GM23338 (cell line): ENCODE measurements at regions not wholly inside any gene's neighbourhood (a gene's known extent, or its start where the extent isn't known, plus 50 kb on each side); places are given as distances from the start of the nearest gene placed in this dataset.

ENCODE experiments used
- ATAC-seq: fragments of 200-7000 bp; cut with Tn5 transposase; 3 replicates; pipeline ENCODE4 v1.9.1; 2020
- DNase-seq: peaks from one replicate; pipeline ENCODE4 v3.0.0-alpha.2; 2015; ENCODE audit warnings: low spot score
- H2AFZ ChIP-seq: fragments of 200-600 bp; sonication (generic); 2 replicates; pipeline ENCODE4 v1.8.0; 2016; ENCODE audit warnings: antibody characterized with exemption, mild to moderate bottlenecking, moderate library complexity
- H3F3A ChIP-seq: fragments of 200-600 bp; sonication (generic); replicated peaks from 2 replicates; pipeline ENCODE4 v1.8.0; 2017; ENCODE audit warnings: antibody characterized with exemption, mixed run types, low read depth
- H3K27ac ChIP-seq: fragments of 200-600 bp; sonication (generic); 2 replicates; pipeline ENCODE4 v1.6.1; 2016; ENCODE audit warnings: low read depth
- H3K27me3 ChIP-seq: fragments of 200-600 bp; sonication (generic); 2 replicates; pipeline ENCODE4 v1.8.0; 2016; ENCODE audit warnings: mild to moderate bottlenecking, mixed run types, moderate library complexity; ENCODE audit not compliant: insufficient read depth
- H3K36me3 ChIP-seq: fragments of 200-600 bp; sonication (generic); 2 replicates; pipeline ENCODE4 v1.8.0; 2016; ENCODE audit warnings: mild to moderate bottlenecking; ENCODE audit not compliant: insufficient read depth
- H3K4me1 ChIP-seq: fragments of 200-600 bp; sonication (generic); 2 replicates; pipeline ENCODE4 v1.8.0; 2016; ENCODE audit warnings: mild to moderate bottlenecking, moderate library complexity; ENCODE audit not compliant: insufficient read depth
- H3K4me2 ChIP-seq: fragments of 200-600 bp; sonication (generic); 2 replicates; pipeline ENCODE4 v1.7.1; 2017; ENCODE audit warnings: mixed run types
- H3K4me3 ChIP-seq: fragments of 200-600 bp; sonication (generic); 2 replicates; pipeline ENCODE4 v1.6.1; 2016; ENCODE audit warnings: mixed run types
- H3K79me2 ChIP-seq: fragments of 200-600 bp; sonication (generic); replicated peaks from 2 replicates; pipeline ENCODE4 v1.8.0; 2017; ENCODE audit warnings: mild to moderate bottlenecking; ENCODE audit not compliant: insufficient read depth
- H3K9me2 ChIP-seq: fragments of 200-600 bp; sonication (generic); 2 replicates; pipeline ENCODE4 v1.8.0; 2017; ENCODE audit not compliant: insufficient read depth
- H4K20me1 ChIP-seq: fragments of 200-600 bp; sonication (generic); replicated peaks from 2 replicates; pipeline ENCODE4 v1.8.0; 2017; ENCODE audit warnings: mild to moderate bottlenecking; ENCODE audit not compliant: insufficient read depth
- H3K27ac Mint-ChIP-seq: 2 replicates; pipeline ENCODE4 v1.8.0; 2020; ENCODE audit warnings: inconsistent platforms, mild to moderate bottlenecking, moderate library complexity, mixed read lengths
- H3K27me3 Mint-ChIP-seq: 3 replicates; pipeline ENCODE4 v1.8.0; 2022; ENCODE audit warnings: low read depth, mild to moderate bottlenecking, moderate library complexity, mixed read lengths, inconsistent platforms; ENCODE audit not compliant: insufficient read depth, poor library complexity
- H3K36me3 Mint-ChIP-seq: 3 replicates; pipeline ENCODE4 v1.8.0; 2021; ENCODE audit warnings: low read depth, mild to moderate bottlenecking, inconsistent platforms, moderate library complexity, mixed read lengths
- H3K4me1 Mint-ChIP-seq: 3 replicates; pipeline ENCODE4 v1.8.0; 2020; ENCODE audit warnings: mild to moderate bottlenecking, inconsistent platforms, mixed read lengths
- H3K4me3 Mint-ChIP-seq: 3 replicates; pipeline ENCODE4 v1.8.0; 2021; ENCODE audit warnings: moderate library complexity, mild to moderate bottlenecking, inconsistent platforms, mixed read lengths
- H3K9me3 Mint-ChIP-seq: 3 replicates; pipeline ENCODE4 v1.8.0; 2020; ENCODE audit warnings: moderate library complexity, mild to moderate bottlenecking, inconsistent platforms, mixed read lengths
- CREB1 ChIP-seq: fragments of 250-450 bp; sonication (Bioruptor Pico); IDR thresholded peaks from 2 replicates; pipeline ENCODE4 v1.5.0; 2020; ENCODE audit warnings: low read depth, mild to moderate bottlenecking, moderate library complexity
- EZH2 ChIP-seq: fragments of 200-600 bp; sonication (generic); IDR thresholded peaks from one replicate; pipeline ENCODE4 v1.8.0; 2017; ENCODE audit warnings: antibody characterized with exemption, mild to moderate bottlenecking, low read depth; ENCODE audit not compliant: unreplicated experiment
- EZH2phosphoT487 ChIP-seq: fragments of 200-600 bp; sonication (generic); IDR thresholded peaks from one replicate; pipeline ENCODE4 v1.8.1; 2018; ENCODE audit warnings: antibody characterized with exemption; ENCODE audit not compliant: unreplicated experiment
- JUNB ChIP-seq: IDR thresholded peaks from one replicate; pipeline ENCODE4 v1.6.1; 2016; ENCODE audit warnings: antibody characterized with exemption; ENCODE audit not compliant: unreplicated experiment
- NANOG ChIP-seq: IDR thresholded peaks from 2 replicates; pipeline ENCODE4 v1.6.1; 2016; ENCODE audit warnings: antibody characterized with exemption, borderline replicate concordance
- POLR2AphosphoS5 ChIP-seq: IDR thresholded peaks from 2 replicates; pipeline ENCODE4 v1.6.1; 2016; ENCODE audit warnings: antibody characterized with exemption, low read depth
- STAT1 ChIP-seq: IDR thresholded peaks from one replicate; pipeline ENCODE4 v1.6.1; 2016; ENCODE audit warnings: antibody characterized with exemption; ENCODE audit not compliant: unreplicated experiment
- ZNF114 ChIP-seq: fragments of 250-450 bp; sonication (Bioruptor Pico); IDR thresholded peaks from 2 replicates; pipeline ENCODE4 v1.5.0; 2020; ENCODE audit warnings: mild to moderate bottlenecking, moderate library complexity
- ZNF331 ChIP-seq: fragments of 250-450 bp; sonication (Bioruptor Pico); IDR thresholded peaks from 2 replicates; pipeline ENCODE4 v1.5.0; 2020; ENCODE audit warnings: low read depth, mild to moderate bottlenecking, moderate library complexity
- TF ChIP-seq, protein P1 (sequence below): fragments of 250-450 bp; sonication (Bioruptor Pico); IDR thresholded peaks from 2 replicates; pipeline ENCODE4 v1.5.0; 2020; ENCODE audit warnings: mild to moderate bottlenecking, moderate library complexity
- TF ChIP-seq, protein P2 (sequence below), 2 experiments: fragments of 200-600 bp in 1 of 2; sonication (generic) in 1 of 2; conservative IDR thresholded peaks; 2 replicates each; pipeline versions ENCODE4 v1.5.1 to v1.6.1; 2016 to 2017; ENCODE audit warnings: antibody characterized with exemption in 2 of 2, low read depth in 2 of 2, mild to moderate bottlenecking in 2 of 2, moderate library complexity in 1 of 2
- TF ChIP-seq, protein P3 (sequence below): IDR thresholded peaks from 2 replicates; pipeline ENCODE4 v1.6.1; 2016; ENCODE audit warnings: antibody characterized with exemption
- TF ChIP-seq, protein P4 (sequence below): IDR thresholded peaks from one replicate; pipeline ENCODE4 v1.6.1; 2018; ENCODE audit warnings: antibody characterized with exemption; ENCODE audit not compliant: unreplicated experiment

DNA sequence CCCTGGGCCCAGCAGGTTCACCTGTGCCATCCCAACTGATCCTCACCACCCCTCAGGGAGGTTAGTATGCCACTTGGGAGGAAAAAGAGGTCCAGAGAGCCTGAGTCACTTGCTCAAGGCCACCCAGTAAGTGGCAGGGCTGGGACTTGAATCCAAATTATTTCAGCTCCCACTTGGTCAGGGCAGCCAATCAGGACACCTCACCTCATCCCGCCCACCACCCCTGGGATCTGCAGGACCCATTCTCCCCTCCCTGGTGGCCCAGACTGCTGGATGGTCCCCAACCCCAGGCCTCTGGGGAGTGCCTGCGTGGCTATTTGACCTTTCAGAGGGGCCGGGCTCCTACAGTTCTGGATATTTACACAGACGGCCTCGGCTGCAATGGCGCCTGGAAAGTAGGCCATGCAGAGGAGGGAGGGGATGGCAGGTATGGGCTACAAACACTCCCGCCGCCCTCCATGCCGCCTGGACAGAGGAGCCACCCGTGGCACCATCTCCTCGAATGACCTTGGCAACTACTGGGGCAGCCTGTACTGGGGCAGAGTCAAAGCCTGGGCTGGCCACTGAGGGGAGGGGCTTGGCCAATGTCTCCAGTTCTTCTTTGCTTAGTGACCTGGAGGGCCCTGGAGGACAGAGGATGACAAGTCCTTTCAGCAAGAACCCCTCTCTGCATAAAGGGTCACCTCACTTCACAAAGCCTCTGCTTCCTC is 153.6 kb upstream of the LINGO1 start:
- Histone ChIP-seq H3K36me3 (no peaks in the 10 kb centered on the region), H3K4me3 (no peak overlapping the region), H3K27me3 (no peaks in the 10 kb centered on the region), H4K20me1 (no peaks in the 10 kb centered on the region), H3K79me2 (no peaks in the 10 kb centered on the region), H3F3A (no peaks in the 10 kb centered on the region), H3K4me1 (peaks cover 5% of the 10 kb centered on the region), H3K27ac (no peak overlapping the region), H2AFZ (no peak overlapping the region), H3K4me2 (no peak overlapping the region), H3K9me2 (no peaks in the 10 kb centered on the region)
- no peak overlapping the region for H3K4me3 Mint-ChIP-seq
- peaks cover 4% of the 10 kb centered on the region for H3K27me3 Mint-ChIP-seq
- DNase-seq, result no peak
- no peak for TF ChIP-seq CREB1 (CRISPR knock-in tag)
- TF ChIP-seq, protein P1, sequence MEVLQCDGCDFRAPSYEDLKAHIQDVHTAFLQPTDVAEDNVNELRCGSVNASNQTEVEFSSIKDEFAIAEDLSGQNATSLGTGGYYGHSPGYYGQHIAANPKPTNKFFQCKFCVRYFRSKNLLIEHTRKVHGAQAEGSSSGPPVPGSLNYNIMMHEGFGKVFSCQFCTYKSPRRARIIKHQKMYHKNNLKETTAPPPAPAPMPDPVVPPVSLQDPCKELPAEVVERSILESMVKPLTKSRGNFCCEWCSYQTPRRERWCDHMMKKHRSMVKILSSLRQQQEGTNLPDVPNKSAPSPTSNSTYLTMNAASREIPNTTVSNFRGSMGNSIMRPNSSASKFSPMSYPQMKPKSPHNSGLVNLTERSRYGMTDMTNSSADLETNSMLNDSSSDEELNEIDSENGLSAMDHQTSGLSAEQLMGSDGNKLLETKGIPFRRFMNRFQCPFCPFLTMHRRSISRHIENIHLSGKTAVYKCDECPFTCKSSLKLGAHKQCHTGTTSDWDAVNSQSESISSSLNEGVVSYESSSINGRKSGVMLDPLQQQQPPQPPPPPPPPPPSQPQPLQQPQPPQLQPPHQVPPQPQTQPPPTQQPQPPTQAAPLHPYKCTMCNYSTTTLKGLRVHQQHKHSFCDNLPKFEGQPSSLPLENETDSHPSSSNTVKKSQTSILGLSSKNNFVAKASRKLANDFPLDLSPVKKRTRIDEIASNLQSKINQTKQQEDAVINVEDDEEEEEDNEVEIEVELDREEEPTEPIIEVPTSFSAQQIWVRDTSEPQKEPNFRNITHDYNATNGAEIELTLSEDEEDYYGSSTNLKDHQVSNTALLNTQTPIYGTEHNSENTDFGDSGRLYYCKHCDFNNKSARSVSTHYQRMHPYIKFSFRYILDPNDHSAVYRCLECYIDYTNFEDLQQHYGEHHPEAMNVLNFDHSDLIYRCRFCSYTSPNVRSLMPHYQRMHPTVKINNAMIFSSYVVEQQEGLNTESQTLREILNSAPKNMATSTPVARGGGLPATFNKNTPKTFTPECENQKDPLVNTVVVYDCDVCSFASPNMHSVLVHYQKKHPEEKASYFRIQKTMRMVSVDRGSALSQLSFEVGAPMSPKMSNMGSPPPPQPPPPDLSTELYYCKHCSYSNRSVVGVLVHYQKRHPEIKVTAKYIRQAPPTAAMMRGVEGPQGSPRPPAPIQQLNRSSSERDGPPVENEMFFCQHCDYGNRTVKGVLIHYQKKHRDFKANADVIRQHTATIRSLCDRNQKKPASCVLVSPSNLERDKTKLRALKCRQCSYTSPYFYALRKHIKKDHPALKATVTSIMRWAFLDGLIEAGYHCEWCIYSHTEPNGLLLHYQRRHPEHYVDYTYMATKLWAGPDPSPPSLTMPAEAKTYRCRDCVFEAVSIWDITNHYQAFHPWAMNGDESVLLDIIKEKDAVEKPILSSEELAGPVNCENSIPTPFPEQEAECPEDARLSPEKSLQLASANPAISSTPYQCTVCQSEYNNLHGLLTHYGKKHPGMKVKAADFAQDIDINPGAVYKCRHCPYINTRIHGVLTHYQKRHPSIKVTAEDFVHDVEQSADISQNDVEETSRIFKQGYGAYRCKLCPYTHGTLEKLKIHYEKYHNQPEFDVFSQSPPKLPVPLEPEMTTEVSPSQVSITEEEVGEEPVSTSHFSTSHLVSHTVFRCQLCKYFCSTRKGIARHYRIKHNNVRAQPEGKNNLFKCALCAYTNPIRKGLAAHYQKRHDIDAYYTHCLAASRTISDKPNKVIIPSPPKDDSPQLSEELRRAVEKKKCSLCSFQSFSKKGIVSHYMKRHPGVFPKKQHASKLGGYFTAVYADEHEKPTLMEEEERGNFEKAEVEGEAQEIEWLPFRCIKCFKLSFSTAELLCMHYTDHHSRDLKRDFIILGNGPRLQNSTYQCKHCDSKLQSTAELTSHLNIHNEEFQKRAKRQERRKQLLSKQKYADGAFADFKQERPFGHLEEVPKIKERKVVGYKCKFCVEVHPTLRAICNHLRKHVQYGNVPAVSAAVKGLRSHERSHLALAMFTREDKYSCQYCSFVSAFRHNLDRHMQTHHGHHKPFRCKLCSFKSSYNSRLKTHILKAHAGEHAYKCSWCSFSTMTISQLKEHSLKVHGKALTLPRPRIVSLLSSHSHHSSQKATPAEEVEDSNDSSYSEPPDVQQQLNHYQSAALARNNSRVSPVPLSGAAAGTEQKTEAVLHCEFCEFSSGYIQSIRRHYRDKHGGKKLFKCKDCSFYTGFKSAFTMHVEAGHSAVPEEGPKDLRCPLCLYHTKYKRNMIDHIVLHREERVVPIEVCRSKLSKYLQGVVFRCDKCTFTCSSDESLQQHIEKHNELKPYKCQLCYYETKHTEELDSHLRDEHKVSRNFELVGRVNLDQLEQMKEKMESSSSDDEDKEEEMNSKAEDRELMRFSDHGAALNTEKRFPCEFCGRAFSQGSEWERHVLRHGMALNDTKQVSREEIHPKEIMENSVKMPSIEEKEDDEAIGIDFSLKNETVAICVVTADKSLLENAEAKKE (CRISPR knock-in tag), result no peak
- TF ChIP-seq ZNF114, result no peak
- TF ChIP-seq ZNF331 (CRISPR knock-in tag), result no peak
- no peak for TF ChIP-seq EZH2phosphoT487
- TF ChIP-seq, protein P2, sequence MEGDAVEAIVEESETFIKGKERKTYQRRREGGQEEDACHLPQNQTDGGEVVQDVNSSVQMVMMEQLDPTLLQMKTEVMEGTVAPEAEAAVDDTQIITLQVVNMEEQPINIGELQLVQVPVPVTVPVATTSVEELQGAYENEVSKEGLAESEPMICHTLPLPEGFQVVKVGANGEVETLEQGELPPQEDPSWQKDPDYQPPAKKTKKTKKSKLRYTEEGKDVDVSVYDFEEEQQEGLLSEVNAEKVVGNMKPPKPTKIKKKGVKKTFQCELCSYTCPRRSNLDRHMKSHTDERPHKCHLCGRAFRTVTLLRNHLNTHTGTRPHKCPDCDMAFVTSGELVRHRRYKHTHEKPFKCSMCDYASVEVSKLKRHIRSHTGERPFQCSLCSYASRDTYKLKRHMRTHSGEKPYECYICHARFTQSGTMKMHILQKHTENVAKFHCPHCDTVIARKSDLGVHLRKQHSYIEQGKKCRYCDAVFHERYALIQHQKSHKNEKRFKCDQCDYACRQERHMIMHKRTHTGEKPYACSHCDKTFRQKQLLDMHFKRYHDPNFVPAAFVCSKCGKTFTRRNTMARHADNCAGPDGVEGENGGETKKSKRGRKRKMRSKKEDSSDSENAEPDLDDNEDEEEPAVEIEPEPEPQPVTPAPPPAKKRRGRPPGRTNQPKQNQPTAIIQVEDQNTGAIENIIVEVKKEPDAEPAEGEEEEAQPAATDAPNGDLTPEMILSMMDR (conservative IDR thresholded peaks at IDR 0.05; ENCODE audit: low read depth in 2 of 2), result no peak
- TF ChIP-seq, protein P3, sequence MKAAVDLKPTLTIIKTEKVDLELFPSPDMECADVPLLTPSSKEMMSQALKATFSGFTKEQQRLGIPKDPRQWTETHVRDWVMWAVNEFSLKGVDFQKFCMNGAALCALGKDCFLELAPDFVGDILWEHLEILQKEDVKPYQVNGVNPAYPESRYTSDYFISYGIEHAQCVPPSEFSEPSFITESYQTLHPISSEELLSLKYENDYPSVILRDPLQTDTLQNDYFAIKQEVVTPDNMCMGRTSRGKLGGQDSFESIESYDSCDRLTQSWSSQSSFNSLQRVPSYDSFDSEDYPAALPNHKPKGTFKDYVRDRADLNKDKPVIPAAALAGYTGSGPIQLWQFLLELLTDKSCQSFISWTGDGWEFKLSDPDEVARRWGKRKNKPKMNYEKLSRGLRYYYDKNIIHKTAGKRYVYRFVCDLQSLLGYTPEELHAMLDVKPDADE, result no peak
- TF ChIP-seq NANOG, result no peak
- TF ChIP-seq JUNB, result no peak
- TF ChIP-seq EZH2, result no peak
- TF ChIP-seq STAT1, result no peak
- TF ChIP-seq, protein P4, sequence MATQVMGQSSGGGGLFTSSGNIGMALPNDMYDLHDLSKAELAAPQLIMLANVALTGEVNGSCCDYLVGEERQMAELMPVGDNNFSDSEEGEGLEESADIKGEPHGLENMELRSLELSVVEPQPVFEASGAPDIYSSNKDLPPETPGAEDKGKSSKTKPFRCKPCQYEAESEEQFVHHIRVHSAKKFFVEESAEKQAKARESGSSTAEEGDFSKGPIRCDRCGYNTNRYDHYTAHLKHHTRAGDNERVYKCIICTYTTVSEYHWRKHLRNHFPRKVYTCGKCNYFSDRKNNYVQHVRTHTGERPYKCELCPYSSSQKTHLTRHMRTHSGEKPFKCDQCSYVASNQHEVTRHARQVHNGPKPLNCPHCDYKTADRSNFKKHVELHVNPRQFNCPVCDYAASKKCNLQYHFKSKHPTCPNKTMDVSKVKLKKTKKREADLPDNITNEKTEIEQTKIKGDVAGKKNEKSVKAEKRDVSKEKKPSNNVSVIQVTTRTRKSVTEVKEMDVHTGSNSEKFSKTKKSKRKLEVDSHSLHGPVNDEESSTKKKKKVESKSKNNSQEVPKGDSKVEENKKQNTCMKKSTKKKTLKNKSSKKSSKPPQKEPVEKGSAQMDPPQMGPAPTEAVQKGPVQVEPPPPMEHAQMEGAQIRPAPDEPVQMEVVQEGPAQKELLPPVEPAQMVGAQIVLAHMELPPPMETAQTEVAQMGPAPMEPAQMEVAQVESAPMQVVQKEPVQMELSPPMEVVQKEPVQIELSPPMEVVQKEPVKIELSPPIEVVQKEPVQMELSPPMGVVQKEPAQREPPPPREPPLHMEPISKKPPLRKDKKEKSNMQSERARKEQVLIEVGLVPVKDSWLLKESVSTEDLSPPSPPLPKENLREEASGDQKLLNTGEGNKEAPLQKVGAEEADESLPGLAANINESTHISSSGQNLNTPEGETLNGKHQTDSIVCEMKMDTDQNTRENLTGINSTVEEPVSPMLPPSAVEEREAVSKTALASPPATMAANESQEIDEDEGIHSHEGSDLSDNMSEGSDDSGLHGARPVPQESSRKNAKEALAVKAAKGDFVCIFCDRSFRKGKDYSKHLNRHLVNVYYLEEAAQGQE, result no peak
- no peak for TF ChIP-seq POLR2AphosphoS5
- no peak overlapping the region for H3K27ac Mint-ChIP-seq
- no peaks in the 10 kb centered on the region for H3K9me3 Mint-ChIP-seq
- H3K36me3 Mint-ChIP-seq, result no peaks in the 10 kb centered on the region
- no peak; the same call in 1 of the 3 replicates for ATAC-seq
- H3K4me1 Mint-ChIP-seq, result peaks cover 20% of the 10 kb centered on the region
